ENCODE measurements at regions not wholly inside any gene's neighbourhood (a gene's known extent, or its start where the extent isn't known, plus 50 kb on each side); places are given as distances from the start of the nearest gene placed in this dataset.

GRCh38 chr13:36509369-36509768, 77.1 kb downstream of the CCNA1 start (continued):
- TF ChIP-seq SP4 (IDR thresholded peaks at IDR 0.05; ENCODE audit: low read length) (no peak), JUN (IDR thresholded peaks at IDR 0.05; ENCODE audit: low read depth, low read length) (no peak)
